ENCODE measurements at regions not wholly inside any gene's neighbourhood (a gene's known extent, or its start where the extent isn't known, plus 50 kb on each side); places are given as distances from the start of the nearest gene placed in this dataset.

GRCh38 chr12:88763536-88764100 is 183.3 kb upstream of the KITLG start:
- no peak for TF ChIP-seq POLR2A (IDR thresholded peaks at IDR 0.05)
- TF ChIP-seq CTCF (IDR thresholded peaks at IDR 0.05), result no peak

Data from ovary (tissue), 3 donors.